Effector memory CD8-positive, alpha-beta T cell (primary cell): ENCODE measurements at regions not wholly inside any gene's neighbourhood (a gene's known extent, or its start where the extent isn't known, plus 50 kb on each side); places are given as distances from the start of the nearest gene placed in this dataset.

Source experiments
- ATAC-seq: fragments of 150-1000 bp; cut with Tn5 transposase; replicated peaks from 2 replicates; pipeline ENCODE4 v1.10.0; 2021; ENCODE audit warnings: mild to moderate bottlenecking, moderate library complexity
- DNase-seq, 3 experiments: peaks; one replicate each; pipeline ENCODE4 v3.0.0; 2021
- H3K27ac Mint-ChIP-seq, 2 donors: one replicate each; pipeline ENCODE4 v1.8.0; 2022; ENCODE audit warnings: mild to moderate bottlenecking in 2 of 2, mixed read lengths in 2 of 2, moderate library complexity in 2 of 2
- H3K27me3 Mint-ChIP-seq, 2 donors: one replicate each; pipeline ENCODE4 v1.8.0; 2022; ENCODE audit warnings: mixed read lengths in 2 of 2
- H3K36me3 Mint-ChIP-seq: one replicate; pipeline ENCODE4 v1.8.0; 2022; ENCODE audit warnings: mild to moderate bottlenecking, moderate library complexity, mixed read lengths; ENCODE audit not compliant: insufficient read depth
- H3K4me1 Mint-ChIP-seq, 2 donors: one replicate each; pipeline ENCODE4 v1.8.0; 2022; ENCODE audit warnings: low read depth in 2 of 2, mixed read lengths in 2 of 2
- H3K4me3 Mint-ChIP-seq, 2 donors: one replicate each; pipeline ENCODE4 v1.8.0; 2022; ENCODE audit warnings: mild to moderate bottlenecking in 2 of 2, mixed read lengths in 2 of 2, moderate library complexity in 2 of 2
- H3K9me3 Mint-ChIP-seq, 2 donors: one replicate each; pipeline ENCODE4 v1.8.0; 2022; ENCODE audit warnings: mixed read lengths in 2 of 2

DNA sequence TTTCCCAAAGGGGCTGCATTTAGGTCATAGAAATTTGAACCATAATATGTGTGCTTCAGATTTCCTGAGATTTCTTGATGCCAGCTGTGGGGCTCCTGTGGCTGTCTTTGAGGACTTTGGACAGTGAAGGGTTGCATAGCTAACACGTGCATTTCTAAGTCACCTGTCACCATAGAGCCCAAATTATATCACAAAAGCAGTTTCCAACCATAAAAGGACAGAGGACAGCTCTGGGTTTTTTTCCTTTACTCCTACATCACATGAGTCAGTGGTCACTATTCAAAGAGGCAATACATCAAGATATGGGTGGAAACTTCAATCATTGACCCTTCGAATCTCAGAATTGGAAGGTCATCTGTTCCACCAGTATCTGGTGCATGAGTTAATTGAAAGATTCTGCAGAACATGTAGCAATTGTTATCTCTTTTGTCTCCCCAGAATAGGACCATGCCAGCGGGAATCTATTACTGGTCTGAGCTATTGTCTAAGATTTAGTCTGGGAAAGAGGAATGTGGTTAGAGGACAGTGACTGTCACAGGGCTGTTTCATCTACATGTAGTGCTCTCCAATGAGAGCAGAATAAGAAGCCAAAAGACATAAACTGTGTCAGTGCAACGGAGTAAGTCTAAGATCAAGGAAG lies 133.5 kb downstream of the AASDH start:
- no peak overlapping the region for H3K4me3 Mint-ChIP-seq
- no peak overlapping the region for H3K27ac Mint-ChIP-seq
- ATAC-seq, result no peak
- H3K9me3 Mint-ChIP-seq, result no peaks in the 10 kb centered on the region
- peaks cover 24 to 35% of the 10 kb centered on the region in 2 donors for H3K27me3 Mint-ChIP-seq
- no peaks in the 10 kb centered on the region for H3K4me1 Mint-ChIP-seq
- DNase-seq, result no peak
- no peaks in the 10 kb centered on the region for H3K36me3 Mint-ChIP-seq

DNA sequence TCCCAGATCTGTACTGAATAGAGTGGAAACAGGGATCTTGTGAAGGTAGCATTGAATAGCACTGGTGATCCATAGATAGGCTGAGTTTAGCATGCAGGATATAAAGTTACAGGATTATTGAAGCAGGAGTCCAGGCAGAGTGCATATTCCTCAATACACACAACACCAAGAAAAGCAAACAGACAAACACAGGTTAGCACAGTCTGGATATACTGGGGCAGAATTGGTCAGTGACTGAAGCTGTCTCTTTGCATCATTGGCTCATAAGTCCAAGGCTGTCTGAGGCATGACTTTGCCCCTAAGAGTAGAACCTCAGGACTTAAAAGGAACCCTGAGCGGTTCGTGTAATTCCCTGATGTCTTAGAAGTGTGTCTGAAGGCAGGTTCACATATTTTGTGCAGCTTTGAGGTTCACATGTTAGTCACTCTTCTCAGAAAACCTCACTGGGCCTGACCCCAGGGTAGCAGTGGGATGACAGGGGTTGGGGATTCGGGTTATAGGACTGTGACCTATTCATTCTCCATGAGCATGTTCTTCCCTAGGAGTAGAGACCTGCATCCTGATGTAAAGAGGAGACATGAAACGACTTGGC lies 134.6 kb downstream of the AASDH start:
- Mint-ChIP-seq H3K9me3 (no peaks in the 10 kb centered on the region), H3K4me1 (no peaks in the 10 kb centered on the region), H3K36me3 (no peaks in the 10 kb centered on the region), H3K4me3 (no peak overlapping the region), H3K27me3 (peaks cover 24 to 31% of the 10 kb centered on the region in 2 donors), H3K27ac (no peak overlapping the region)
- no peak for ATAC-seq
- DNase-seq, result no peak

DNA sequence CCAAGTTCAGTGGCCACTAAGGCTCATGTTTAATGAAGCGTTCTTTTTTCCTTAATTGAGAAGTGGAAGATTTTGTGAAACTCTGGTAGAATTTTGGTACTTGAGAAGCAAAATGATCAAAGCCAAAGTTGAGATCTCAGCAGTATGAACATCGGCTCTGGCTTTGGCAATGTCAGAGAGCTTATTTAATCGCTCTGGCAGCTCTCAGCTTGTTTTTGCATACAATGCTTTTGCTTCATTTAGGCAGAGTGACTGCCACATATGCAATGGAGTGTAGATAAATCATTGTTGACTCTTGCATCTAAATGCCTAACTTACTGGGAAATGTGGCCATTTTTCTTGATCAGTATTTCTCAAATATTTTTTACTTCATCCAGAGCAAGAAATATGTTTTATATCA lies 135.7 kb downstream of the AASDH start:
- H3K36me3 Mint-ChIP-seq, result no peaks in the 10 kb centered on the region
- H3K4me1 Mint-ChIP-seq, result no peaks in the 10 kb centered on the region
- H3K27me3 Mint-ChIP-seq, result peaks cover 24 to 35% of the 10 kb centered on the region in 2 donors
- H3K4me3 Mint-ChIP-seq, result no peak overlapping the region
- ATAC-seq (no peak), DNase-seq (no peak)
- no peaks in the 10 kb centered on the region for H3K9me3 Mint-ChIP-seq
- no peak overlapping the region for H3K27ac Mint-ChIP-seq

DNA sequence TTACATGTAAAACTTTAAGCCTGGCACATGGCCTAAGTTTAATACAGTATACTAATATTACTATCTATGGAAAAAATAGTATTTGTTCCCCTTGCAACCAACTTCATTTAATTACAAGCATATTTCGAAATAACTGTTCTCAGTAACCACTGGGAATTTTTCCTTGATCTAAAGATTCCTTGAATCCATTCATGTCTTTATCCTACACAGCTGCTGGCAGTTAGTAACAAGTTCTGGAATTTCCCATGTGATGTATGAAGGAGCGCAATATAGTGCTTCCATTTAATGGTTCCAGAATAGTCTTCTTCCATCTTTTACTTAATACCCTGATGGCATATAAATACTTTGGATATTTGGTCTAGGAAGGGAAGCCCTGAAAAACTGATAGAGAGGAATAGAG lies 136.5 kb downstream of the AASDH start:
- ATAC-seq, result no peak

DNA sequence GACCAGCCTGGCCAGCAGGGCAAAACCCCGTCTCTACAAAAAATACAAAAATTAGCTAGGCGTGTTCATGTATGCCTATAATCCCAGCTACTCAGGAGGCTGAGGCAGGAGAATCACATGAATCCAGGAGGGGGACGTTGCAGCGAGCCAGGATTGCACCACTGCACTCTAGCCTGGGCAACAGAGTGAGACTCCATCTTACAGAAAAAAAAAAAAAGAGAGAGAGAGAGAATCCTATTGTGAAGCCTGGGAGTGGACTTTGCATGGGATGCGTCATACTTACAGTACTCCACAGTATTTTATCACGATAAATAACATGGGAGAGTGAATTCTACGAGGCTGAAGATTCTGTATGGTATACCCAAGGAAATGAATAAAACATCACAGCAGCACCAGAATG lies 139.6 kb downstream of the AASDH start:
- H3K4me1 Mint-ChIP-seq, result peaks cover 0 to 2% of the 10 kb centered on the region in 2 donors
- H3K4me3 Mint-ChIP-seq, result no peak overlapping the region
- ATAC-seq, result no peak
- no peak overlapping the region for H3K27ac Mint-ChIP-seq
- no peak for DNase-seq
- no peaks in the 10 kb centered on the region for H3K9me3 Mint-ChIP-seq
- no peaks in the 10 kb centered on the region for H3K36me3 Mint-ChIP-seq
- peaks cover 28 to 31% of the 10 kb centered on the region in 2 donors for H3K27me3 Mint-ChIP-seq

More for the DNA sequence above, 136.5 kb downstream of the AASDH start:
- Mint-ChIP-seq H3K27ac (no peak overlapping the region), H3K4me1 (no peaks in the 10 kb centered on the region), H3K4me3 (no peak overlapping the region), H3K9me3 (no peaks in the 10 kb centered on the region), H3K27me3 (peaks cover 28 to 31% of the 10 kb centered on the region in 2 donors), H3K36me3 (no peaks in the 10 kb centered on the region)
- DNase-seq, result no peak

DNA sequence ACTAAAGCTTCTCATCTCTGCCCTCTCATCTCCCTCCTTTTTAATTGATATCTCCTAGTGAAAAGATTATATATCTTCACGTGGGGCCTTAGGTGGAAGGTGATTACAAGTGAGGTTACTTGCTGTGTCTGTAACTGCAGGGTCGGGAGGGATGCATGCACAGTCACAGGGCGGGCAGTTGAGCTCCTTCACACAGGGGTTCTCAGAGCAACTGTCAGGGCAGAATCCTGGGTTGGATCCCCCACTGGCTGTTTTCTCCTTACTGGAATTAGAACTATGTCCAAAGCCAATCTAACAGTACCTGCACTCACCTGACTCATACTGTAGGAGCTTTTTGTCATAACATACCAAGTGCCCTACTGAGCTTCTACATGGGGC lies 141.1 kb downstream of the AASDH start:
- peaks cover 0 to 2% of the 10 kb centered on the region in 2 donors for H3K4me1 Mint-ChIP-seq
- DNase-seq (no peak), ATAC-seq (no peak)
- no peak overlapping the region for H3K27ac Mint-ChIP-seq
- H3K36me3 Mint-ChIP-seq, result no peaks in the 10 kb centered on the region
- H3K9me3 Mint-ChIP-seq, result no peaks in the 10 kb centered on the region
- H3K4me3 Mint-ChIP-seq, result no peak overlapping the region
- H3K27me3 Mint-ChIP-seq, result peaks cover 31 to 42% of the 10 kb centered on the region in 2 donors

DNA sequence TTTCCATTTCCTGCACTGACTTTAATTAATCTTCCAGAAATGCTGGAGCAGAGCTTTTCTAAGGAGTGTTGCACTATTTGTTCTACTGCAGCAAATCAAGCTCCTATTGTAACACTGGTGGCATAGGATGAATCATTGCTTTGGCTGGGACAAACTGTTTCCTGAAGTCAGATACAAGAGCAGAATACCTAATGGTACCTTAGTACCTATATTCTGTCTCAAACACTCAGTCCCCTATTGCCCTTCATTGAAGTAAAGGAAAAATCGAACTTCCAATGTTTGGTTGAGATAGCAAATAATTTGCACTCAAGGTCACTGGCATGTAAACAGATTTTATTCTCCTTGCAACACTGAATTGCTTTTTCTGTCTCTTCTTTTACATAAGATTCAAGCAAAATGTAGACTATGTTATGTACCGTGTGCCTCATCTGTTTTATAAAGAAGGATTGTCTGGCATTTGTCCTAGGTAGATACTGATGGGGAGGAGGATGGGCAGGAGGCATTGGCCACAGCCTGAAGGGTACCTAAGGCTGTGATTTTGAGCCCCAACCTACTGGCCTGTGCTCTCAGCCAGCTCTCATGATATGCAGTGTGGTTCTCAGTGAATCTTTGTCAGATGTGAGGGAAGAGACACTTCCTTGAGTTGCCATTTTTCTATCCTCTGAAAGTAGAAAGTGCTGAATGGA lies 141.6 kb downstream of the AASDH start:
- H3K4me3 Mint-ChIP-seq, result no peak overlapping the region
- DNase-seq (no peak), ATAC-seq (no peak)
- H3K27ac Mint-ChIP-seq, result no peak overlapping the region
- no peaks in the 10 kb centered on the region for H3K9me3 Mint-ChIP-seq
- no peaks in the 10 kb centered on the region for H3K36me3 Mint-ChIP-seq
- H3K4me1 Mint-ChIP-seq, result peaks cover 0 to 2% of the 10 kb centered on the region in 2 donors
- peaks cover 27 to 47% of the 10 kb centered on the region in 2 donors for H3K27me3 Mint-ChIP-seq

DNA sequence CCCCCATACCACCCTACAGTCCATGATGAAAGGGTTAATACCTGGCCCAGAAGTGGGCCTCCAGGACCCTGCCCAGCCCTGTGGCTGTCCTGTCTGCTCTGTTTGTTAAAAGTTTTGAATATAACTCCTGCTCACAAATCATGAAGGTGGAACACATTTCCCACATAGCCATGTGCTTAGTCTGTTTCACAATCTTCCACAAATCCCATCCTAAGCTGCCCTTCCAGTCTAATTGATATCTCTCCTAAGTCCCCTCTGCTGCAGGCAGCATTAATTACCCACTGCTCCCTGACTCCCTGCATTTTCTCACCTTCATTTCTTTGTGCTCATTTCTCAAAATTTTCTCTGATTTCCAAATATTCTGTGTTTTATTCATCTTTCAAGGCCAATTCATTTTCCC lies 142.6 kb downstream of the AASDH start:
- Mint-ChIP-seq H3K4me1 (peaks cover 0 to 2% of the 10 kb centered on the region in 2 donors), H3K27me3 (peaks cover 21 to 47% of the 10 kb centered on the region in 2 donors), H3K4me3 (no peak overlapping the region), H3K9me3 (no peaks in the 10 kb centered on the region), H3K27ac (no peak overlapping the region), H3K36me3 (no peaks in the 10 kb centered on the region)
- DNase-seq (no peak), ATAC-seq (no peak)

DNA sequence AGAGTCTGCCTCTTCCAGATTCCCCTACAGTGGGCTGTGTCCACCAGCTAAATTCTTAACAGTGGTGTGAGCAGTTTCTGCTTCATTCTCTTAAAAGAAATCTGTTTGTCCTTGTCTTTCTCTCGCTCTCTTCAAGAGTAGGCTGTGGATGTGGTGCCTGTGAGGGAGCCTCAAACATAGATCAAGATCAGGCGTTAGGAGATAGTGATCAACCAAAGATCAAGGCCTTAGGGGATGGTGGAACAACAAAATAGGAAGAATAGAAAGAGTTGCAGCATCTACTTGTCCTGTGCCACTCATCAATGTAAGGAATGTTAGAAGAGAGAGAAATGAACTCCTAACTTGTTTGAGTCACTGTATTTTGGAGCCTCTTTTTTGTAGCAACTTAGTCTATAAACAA lies 144.2 kb downstream of the AASDH start:
- peaks cover 19 to 47% of the 10 kb centered on the region in 2 donors for H3K27me3 Mint-ChIP-seq
- H3K27ac Mint-ChIP-seq, result no peak overlapping the region
- no peak overlapping the region for H3K4me3 Mint-ChIP-seq
- no peak for ATAC-seq
- H3K36me3 Mint-ChIP-seq, result no peaks in the 10 kb centered on the region
- H3K4me1 Mint-ChIP-seq, result peaks cover 0 to 2% of the 10 kb centered on the region in 2 donors
- no peaks in the 10 kb centered on the region for H3K9me3 Mint-ChIP-seq
- no peak for DNase-seq

DNA sequence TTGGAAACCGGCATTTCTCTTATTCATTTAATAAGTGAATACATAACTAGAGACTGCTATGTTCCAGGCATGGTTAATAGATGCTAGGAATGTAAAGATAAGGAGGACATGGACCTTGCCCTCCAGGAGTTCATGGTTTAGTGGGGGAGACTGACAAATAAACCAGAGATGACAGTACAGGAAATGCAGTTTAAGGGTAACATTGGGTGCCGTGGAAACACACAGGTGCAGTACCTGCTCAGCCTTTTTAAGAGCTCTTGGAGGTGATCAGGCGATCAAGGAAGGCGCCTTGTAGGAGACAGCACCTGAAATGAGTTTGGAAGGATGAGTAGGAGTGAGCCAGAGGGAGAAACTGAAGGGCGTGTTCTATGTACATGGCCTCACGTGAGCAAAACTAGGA lies 145.8 kb downstream of the AASDH start:
- H3K4me3 Mint-ChIP-seq, result no peak overlapping the region
- H3K27me3 Mint-ChIP-seq, result peaks cover 19 to 43% of the 10 kb centered on the region in 2 donors
- DNase-seq, result no peak
- no peak overlapping the region for H3K27ac Mint-ChIP-seq
- ATAC-seq, result no peak
- H3K9me3 Mint-ChIP-seq, result no peaks in the 10 kb centered on the region
- H3K4me1 Mint-ChIP-seq, result peaks cover 0 to 2% of the 10 kb centered on the region in 2 donors
- H3K36me3 Mint-ChIP-seq, result no peaks in the 10 kb centered on the region

DNA sequence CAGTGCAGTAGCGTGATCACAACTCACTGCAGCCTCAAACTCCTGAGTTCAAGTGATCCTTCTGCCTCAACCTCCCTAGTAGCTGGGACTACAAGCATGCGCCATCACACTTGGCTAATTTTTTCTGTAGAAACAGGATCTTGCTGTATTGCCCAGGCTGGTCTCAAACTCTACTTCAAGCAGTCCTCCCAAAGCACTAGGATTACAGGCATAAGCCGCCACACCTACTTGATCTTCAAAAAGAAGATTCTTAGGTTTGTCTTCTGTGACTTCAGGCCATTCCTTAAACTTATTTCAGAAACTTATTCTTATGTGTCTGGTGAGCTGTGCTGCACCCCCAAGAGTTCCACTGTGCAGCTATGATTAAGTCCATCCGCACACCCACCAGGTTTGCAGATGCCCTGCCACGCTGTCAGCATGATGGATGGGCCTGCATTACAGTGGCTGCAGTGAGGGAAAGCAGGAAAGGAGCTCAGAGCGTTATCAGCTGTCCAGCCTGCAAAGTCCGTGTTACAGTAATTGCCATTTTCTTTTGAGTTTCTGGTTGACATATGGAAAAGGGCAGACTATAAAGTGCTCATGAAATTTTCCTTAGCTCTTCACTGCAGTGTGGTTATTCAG lies 146.6 kb downstream of the AASDH start:
- DNase-seq, result no peak
- H3K27ac Mint-ChIP-seq, result no peak overlapping the region
- H3K4me3 Mint-ChIP-seq, result no peak overlapping the region
- no peak for ATAC-seq
- no peaks in the 10 kb centered on the region for H3K36me3 Mint-ChIP-seq
- H3K4me1 Mint-ChIP-seq, result peaks cover 0 to 2% of the 10 kb centered on the region in 2 donors
- peaks cover 13 to 51% of the 10 kb centered on the region in 2 donors for H3K27me3 Mint-ChIP-seq
- H3K9me3 Mint-ChIP-seq, result no peaks in the 10 kb centered on the region

DNA sequence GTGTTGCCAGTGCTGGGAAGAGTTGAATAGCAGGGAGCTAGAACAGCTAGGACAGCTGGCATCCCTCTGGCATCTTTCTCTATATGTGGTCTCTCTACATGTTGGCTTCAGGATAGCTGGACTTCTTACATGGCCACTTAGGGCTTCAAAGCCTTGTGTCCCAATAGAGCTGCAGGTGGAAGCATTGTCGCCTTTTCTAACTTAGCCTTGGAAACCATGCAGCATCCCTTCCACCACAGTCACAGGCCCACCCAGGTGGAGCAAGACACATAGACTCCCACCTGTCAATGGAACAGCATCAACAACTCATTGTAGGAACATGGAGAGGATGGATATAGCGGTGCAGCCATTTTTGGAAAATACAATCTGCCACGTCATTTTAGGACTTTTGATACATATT lies 149.0 kb downstream of the AASDH start:
- no peak overlapping the region for H3K4me3 Mint-ChIP-seq
- no peak for ATAC-seq
- H3K4me1 Mint-ChIP-seq, result no peaks in the 10 kb centered on the region
- peaks cover 26 to 53% of the 10 kb centered on the region in 2 donors for H3K27me3 Mint-ChIP-seq
- no peaks in the 10 kb centered on the region for H3K9me3 Mint-ChIP-seq
- no peak for DNase-seq
- no peaks in the 10 kb centered on the region for H3K36me3 Mint-ChIP-seq
- no peak overlapping the region for H3K27ac Mint-ChIP-seq

DNA sequence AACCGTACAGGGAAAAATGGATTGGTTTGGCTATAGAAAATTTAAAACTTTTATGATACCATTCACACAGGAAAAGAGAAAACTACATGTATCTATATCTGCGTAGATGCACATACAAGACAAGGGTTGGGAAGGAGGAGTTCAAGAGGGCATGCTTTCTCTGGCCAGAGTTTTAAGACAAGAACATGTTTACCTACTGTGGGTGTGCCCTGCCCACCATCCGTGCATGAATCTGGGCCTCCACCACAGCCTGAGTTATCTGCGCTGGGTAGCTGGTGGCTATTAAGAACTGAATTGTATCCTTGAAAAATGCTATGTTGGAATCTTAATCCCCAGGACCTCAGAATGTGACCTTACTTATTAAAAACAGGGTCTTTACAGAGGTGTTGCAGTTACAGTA lies 151.6 kb downstream of the AASDH start:
- Mint-ChIP-seq H3K9me3 (no peaks in the 10 kb centered on the region), H3K36me3 (no peaks in the 10 kb centered on the region), H3K4me3 (no peak overlapping the region), H3K4me1 (no peaks in the 10 kb centered on the region), H3K27me3 (peaks cover 20 to 28% of the 10 kb centered on the region in 2 donors), H3K27ac (no peak overlapping the region)
- ATAC-seq (no peak), DNase-seq (no peak)

DNA sequence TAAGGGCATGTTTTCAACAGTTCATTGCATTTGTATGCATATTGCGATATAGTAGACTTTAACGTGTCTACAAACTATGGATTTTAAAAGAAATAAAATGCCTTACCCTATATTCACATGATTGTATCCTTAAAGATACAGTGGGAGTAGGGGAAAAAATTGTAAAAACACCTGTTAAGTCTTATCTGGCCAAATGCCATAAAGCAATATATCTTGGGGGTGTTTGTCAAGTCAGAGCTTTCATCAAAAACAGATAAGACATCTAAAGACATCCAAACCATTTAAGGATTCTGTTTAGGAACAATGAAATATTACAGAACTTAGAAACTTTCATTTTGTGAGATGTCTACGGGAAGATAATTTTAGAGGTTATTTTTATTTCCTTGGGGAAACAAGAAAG lies 152.3 kb downstream of the AASDH start:
- no peak for DNase-seq
- no peak overlapping the region for H3K27ac Mint-ChIP-seq
- H3K9me3 Mint-ChIP-seq, result no peaks in the 10 kb centered on the region
- H3K4me1 Mint-ChIP-seq, result no peaks in the 10 kb centered on the region
- no peak overlapping the region for H3K4me3 Mint-ChIP-seq
- H3K27me3 Mint-ChIP-seq, result peaks cover 20 to 27% of the 10 kb centered on the region in 2 donors
- ATAC-seq, result no peak
- H3K36me3 Mint-ChIP-seq, result no peaks in the 10 kb centered on the region
